ENCODE measurements at regions not wholly inside any gene's neighbourhood (a gene's known extent, or its start where the extent isn't known, plus 50 kb on each side); places are given as distances from the start of the nearest gene placed in this dataset.

DNA sequence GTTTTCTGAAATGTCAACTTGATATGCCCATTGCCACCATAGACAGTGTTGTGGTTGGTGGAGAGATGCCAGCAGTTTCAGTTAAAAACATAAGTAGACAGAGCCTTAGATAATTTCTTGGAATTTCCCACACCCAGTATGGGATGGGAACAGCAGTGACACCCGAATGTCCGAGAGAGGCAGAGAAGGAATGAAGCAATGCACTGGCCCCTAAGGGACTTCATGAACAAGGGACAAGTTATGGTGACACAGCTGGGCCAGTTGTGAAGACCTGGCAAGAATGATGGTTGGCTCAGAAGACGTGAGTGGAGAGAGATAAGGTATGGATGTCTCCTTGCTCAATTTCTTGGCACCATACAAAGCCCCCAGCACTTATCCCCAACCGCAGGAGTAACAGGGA lies 165.2 kb upstream of the APCDD1 start:
- peaks cover 6% of the 10 kb centered on the region for H3K4me1 ChIP-seq (ENCODE audit: control insufficient read depth, low read depth, low read length)
- H3K27ac ChIP-seq (ENCODE audit: low read length) = no peak overlapping the region
- H3K9ac ChIP-seq (ENCODE audit: low read length) = no peak overlapping the region
- no peaks in the 10 kb centered on the region for H3K27me3 ChIP-seq (ENCODE audit: control insufficient read depth, insufficient read depth, low read length)
- H3K9me3 ChIP-seq (ENCODE audit: control insufficient read depth, low read depth, low read length) = no peaks in the 10 kb centered on the region
- no peaks in the 10 kb centered on the region for H3K36me3 ChIP-seq (ENCODE audit: control insufficient read depth, low read depth, low read length)
- no peak overlapping the region for H3K4me3 ChIP-seq (ENCODE audit: low read length)

DNA sequence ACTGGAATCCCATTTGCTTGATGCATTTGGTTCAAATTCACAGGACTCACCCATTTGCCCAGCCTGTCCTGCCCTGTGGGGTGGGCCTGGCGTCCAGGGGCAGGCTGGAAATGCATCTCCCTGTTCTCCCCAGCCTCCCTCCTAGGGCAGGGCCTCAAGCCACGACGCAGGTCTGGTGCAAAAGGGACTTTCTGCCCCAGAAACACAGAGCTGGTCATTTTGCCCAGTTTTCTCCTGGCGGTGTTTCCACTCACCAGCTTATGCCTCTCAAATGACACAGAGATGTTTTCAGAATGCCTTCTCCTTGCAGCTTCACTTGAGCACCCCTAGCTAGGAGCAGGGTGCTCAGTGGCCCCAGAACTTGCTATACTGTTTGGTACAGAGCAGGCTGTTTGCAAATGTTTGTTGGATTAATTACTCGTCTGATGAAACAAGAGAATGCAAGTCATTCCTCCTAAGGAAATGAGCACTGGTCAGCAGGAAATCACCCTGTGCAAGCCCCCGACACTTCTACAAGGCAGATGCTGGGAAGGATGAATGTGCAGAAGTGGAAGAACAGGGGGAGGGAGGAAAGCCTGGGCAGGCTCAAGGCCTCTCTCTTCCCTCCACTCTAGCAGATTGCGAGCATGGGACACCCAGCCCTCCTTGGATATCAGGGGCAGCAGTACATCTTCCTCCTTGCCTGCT lies 164.3 kb upstream of the APCDD1 start:
- Histone ChIP-seq H3K4me1 (ENCODE audit: control insufficient read depth, low read depth, low read length) (peaks cover 6% of the 10 kb centered on the region), H3K9ac (ENCODE audit: low read length) (no peak overlapping the region), H3K27ac (ENCODE audit: low read length) (no peak overlapping the region), H3K27me3 (ENCODE audit: control insufficient read depth, insufficient read depth, low read length) (no peaks in the 10 kb centered on the region), H3K4me3 (ENCODE audit: low read length) (no peak overlapping the region), H3K9me3 (ENCODE audit: control insufficient read depth, low read depth, low read length) (no peaks in the 10 kb centered on the region), H3K36me3 (ENCODE audit: control insufficient read depth, low read depth, low read length) (no peaks in the 10 kb centered on the region)

DNA sequence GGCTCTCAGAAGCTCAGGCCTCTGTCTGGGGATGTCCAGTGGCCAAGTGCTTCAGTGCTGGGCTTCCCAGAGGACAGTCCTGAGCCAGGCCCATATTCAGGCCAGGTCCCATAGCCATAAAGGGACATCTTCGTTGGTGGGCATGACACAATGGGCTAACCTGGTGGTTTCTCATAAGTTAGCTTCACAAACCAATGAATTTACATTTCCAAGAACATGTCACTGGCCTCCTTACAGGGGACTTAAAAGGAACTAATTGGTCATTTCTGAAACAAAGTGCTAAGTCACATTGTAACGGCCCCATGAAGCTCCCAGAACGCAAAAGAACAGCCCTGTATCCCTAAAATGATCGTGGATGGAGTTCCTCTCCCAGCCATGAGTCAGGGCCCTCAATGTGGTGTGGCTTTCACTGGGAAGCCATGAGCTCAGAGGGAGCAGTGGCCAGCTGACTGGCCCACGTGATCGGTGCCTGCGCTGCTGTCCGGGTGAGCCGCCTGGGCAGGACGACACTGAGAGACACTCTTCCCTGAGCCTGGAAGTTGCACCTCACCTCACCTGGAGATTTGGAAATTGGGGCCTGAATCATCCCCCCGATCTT lies 163.7 kb upstream of the APCDD1 start:
- Histone ChIP-seq H3K9me3 (ENCODE audit: control insufficient read depth, low read depth, low read length) (no peaks in the 10 kb centered on the region), H3K27me3 (ENCODE audit: control insufficient read depth, insufficient read depth, low read length) (no peaks in the 10 kb centered on the region), H3K27ac (ENCODE audit: low read length) (no peak overlapping the region), H3K4me3 (ENCODE audit: low read length) (no peak overlapping the region), H3K36me3 (ENCODE audit: control insufficient read depth, low read depth, low read length) (no peaks in the 10 kb centered on the region), H3K4me1 (ENCODE audit: control insufficient read depth, low read depth, low read length) (peaks cover 6% of the 10 kb centered on the region), H3K9ac (ENCODE audit: low read length) (no peak overlapping the region)

DNA sequence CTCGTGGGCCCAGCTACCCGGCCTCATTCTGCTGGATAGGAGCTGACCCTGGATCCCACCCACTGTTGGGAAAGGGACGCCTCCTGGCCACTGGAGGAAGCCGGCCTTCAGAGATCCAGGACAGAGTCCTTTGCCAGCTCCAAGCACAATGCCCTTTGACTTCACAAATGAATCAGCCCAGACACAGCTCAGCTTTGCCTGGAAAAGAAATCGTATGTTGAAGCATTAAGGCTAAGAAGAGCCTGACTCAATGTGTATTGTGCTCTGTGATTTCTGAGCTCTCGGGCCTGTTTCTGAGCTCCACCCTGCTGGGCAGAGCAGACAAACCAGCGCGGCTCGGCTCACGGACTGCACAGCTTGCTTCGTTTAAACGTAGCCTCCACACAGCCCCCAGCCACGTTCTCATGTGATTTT lies 162.9 kb upstream of the APCDD1 start:
- H3K9ac ChIP-seq (ENCODE audit: low read length) = no peak overlapping the region

DNA sequence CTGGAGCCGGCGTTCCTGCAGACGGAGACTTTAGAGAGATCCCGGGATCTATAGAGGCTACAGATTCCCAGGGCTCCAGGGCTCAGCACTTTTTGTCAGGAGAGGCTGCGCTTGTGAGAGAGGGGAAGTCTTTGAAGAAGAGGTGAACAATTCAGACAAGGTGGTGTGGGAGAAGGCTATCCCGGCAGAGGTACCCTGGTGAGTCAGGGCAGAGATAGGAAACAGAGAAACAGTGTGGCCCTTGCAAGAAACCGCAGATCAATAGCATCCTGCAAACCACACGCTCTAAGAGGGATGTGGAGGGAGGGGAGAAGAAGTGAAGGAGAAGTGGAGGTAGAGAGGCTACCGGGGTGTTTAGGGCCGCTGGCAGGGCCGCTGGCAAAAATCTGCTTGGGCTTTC lies 160.5 kb upstream of the APCDD1 start:
- Histone ChIP-seq H3K4me1 (ENCODE audit: control insufficient read depth, low read depth, low read length) (peaks cover 3% of the 10 kb centered on the region), H3K36me3 (ENCODE audit: control insufficient read depth, low read depth, low read length) (no peaks in the 10 kb centered on the region), H3K4me3 (ENCODE audit: low read length) (no peak overlapping the region), H3K27ac (ENCODE audit: low read length) (no peak overlapping the region), H3K27me3 (ENCODE audit: control insufficient read depth, insufficient read depth, low read length) (no peaks in the 10 kb centered on the region), H3K9ac (ENCODE audit: low read length) (no peak overlapping the region), H3K9me3 (ENCODE audit: control insufficient read depth, low read depth, low read length) (no peaks in the 10 kb centered on the region)

More for the DNA sequence above, 162.9 kb upstream of the APCDD1 start:
- Histone ChIP-seq H3K9me3 (ENCODE audit: control insufficient read depth, low read depth, low read length) (no peaks in the 10 kb centered on the region), H3K4me1 (ENCODE audit: control insufficient read depth, low read depth, low read length) (peaks cover 6% of the 10 kb centered on the region), H3K27me3 (ENCODE audit: control insufficient read depth, insufficient read depth, low read length) (no peaks in the 10 kb centered on the region), H3K36me3 (ENCODE audit: control insufficient read depth, low read depth, low read length) (no peaks in the 10 kb centered on the region), H3K27ac (ENCODE audit: low read length) (no peak overlapping the region), H3K4me3 (ENCODE audit: low read length) (no peak overlapping the region)

DNA sequence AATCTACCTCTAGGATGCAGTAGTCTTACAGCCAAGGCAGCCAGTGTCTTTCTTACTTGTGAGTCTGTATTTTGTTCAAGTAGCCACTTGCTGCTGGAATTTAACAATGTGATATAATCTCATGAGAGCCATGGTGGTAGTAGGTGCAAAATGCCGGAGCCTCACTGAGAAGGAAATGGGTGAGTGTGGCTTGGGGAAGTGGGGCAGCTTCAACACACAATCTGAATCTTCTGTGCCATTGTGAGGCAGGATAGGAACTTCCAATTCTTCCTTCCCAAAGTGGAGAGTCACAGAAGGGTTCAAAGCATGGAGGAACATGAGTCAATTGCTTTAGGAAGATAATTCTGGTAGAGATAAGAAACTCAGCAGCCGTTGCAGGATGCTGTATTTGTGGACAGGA lies 158.7 kb upstream of the APCDD1 start:
- H3K4me1 ChIP-seq (ENCODE audit: control insufficient read depth, low read depth, low read length) = peaks cover 3% of the 10 kb centered on the region
- H3K27me3 ChIP-seq (ENCODE audit: control insufficient read depth, insufficient read depth, low read length) = no peaks in the 10 kb centered on the region
- no peak overlapping the region for H3K9ac ChIP-seq (ENCODE audit: low read length)
- H3K4me3 ChIP-seq (ENCODE audit: low read length) = no peak overlapping the region
- H3K27ac ChIP-seq (ENCODE audit: low read length) = no peak overlapping the region
- no peaks in the 10 kb centered on the region for H3K36me3 ChIP-seq (ENCODE audit: control insufficient read depth, low read depth, low read length)
- no peaks in the 10 kb centered on the region for H3K9me3 ChIP-seq (ENCODE audit: control insufficient read depth, low read depth, low read length)

DNA sequence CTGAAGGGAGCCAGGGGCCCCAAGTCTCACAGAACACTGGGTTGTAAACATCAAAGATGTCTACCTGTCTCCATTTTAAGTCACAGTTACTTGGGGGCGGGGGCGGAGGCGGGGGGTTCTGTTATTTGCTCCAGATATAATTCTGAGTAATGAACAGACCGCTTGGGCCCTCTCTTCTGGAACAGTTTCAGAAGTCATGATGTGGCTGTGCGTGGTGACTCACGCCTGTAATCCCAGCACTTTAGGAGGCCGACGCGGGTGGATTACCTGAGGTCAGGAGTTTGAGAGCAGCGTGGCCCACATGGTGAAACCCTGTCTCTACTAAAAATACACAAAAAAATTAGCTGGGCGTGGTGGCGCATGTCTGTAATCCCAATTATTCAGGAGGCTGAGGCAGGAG lies 157.9 kb upstream of the APCDD1 start:
- Histone ChIP-seq H3K4me1 (ENCODE audit: control insufficient read depth, low read depth, low read length) (peaks cover 5% of the 10 kb centered on the region), H3K27ac (ENCODE audit: low read length) (no peak overlapping the region)

DNA sequence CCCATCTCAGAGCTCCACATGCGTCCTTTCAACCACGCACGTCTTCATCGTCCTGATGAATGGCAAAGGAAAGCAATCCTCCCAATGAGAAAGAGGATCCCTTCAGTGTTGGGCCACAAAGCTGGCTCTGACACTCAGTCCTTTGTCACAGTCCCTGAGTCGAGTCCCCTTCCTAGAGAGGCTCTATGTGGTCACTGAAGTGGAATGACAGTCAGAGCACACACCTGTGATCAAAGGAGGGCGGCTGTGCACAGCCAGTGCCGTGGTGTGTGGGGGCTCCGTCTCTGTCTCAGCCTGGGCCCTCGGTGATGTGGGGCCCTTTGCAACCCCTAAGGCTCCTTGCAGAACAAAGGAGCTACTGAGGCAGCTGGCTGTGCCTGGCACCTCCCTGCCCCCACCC lies 157.3 kb upstream of the APCDD1 start:
- no peak overlapping the region for H3K27ac ChIP-seq (ENCODE audit: low read length)
- H3K9me3 ChIP-seq (ENCODE audit: control insufficient read depth, low read depth, low read length) = no peaks in the 10 kb centered on the region
- peaks cover 8% of the 10 kb centered on the region for H3K4me1 ChIP-seq (ENCODE audit: control insufficient read depth, low read depth, low read length)
- H3K4me3 ChIP-seq (ENCODE audit: low read length) = no peak overlapping the region
- H3K36me3 ChIP-seq (ENCODE audit: control insufficient read depth, low read depth, low read length) = no peaks in the 10 kb centered on the region
- no peak overlapping the region for H3K9ac ChIP-seq (ENCODE audit: low read length)
- no peaks in the 10 kb centered on the region for H3K27me3 ChIP-seq (ENCODE audit: control insufficient read depth, insufficient read depth, low read length)

More for the DNA sequence above, 157.9 kb upstream of the APCDD1 start:
- H3K36me3 ChIP-seq (ENCODE audit: control insufficient read depth, low read depth, low read length) = no peaks in the 10 kb centered on the region
- H3K9me3 ChIP-seq (ENCODE audit: control insufficient read depth, low read depth, low read length) = no peaks in the 10 kb centered on the region
- H3K9ac ChIP-seq (ENCODE audit: low read length) = no peak overlapping the region
- H3K4me3 ChIP-seq (ENCODE audit: low read length) = no peak overlapping the region
- H3K27me3 ChIP-seq (ENCODE audit: control insufficient read depth, insufficient read depth, low read length) = no peaks in the 10 kb centered on the region

DNA sequence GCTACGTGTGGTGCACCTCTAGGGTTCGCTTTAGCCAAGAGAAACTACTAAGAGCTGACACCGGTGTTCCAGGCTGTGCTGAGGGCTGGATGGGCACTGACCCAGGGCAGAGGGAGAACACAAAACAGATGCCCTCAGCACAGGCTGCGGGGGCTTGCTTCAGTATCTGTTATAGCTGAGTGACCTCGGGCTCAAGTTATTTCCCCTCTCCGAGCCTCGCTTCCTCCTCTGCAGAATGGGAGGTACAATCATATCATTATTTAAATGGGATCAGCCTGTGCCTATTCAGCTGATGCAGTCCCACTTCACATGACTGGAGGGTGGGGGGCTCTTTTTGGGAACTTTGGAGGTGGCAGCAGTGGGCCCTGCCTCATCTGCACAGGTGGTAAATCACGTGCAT lies 156.1 kb upstream of the APCDD1 start:
- no peak overlapping the region for H3K4me3 ChIP-seq (ENCODE audit: low read length)
- H3K9ac ChIP-seq (ENCODE audit: low read length) = no peak overlapping the region
- H3K4me1 ChIP-seq (ENCODE audit: control insufficient read depth, low read depth, low read length) = peaks cover 8% of the 10 kb centered on the region
- H3K36me3 ChIP-seq (ENCODE audit: control insufficient read depth, low read depth, low read length) = no peaks in the 10 kb centered on the region
- H3K9me3 ChIP-seq (ENCODE audit: control insufficient read depth, low read depth, low read length) = no peaks in the 10 kb centered on the region
- H3K27me3 ChIP-seq (ENCODE audit: control insufficient read depth, insufficient read depth, low read length) = no peaks in the 10 kb centered on the region
- no peak overlapping the region for H3K27ac ChIP-seq (ENCODE audit: low read length)

DNA sequence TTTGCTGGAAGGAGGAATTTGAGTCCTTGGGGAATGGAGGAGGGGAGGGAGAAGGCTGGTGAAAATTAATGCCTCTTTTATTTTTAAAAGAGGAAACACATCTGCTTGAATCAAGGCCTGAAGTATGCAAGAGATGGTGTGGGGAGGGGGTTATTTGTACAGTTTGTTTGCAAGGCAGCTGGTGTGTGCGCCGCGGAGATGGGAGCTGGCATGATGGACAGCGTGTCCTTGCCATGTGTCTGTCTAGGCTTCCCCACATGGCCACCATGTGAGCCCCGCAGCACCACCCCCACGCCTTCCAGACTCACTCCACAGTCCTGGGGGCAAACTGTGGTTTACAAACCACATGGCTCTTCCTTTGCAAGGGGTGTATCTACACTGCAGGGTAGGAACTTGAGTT lies 154.8 kb upstream of the APCDD1 start:
- Histone ChIP-seq H3K27ac (ENCODE audit: low read length) (no peak overlapping the region), H3K36me3 (ENCODE audit: control insufficient read depth, low read depth, low read length) (no peaks in the 10 kb centered on the region), H3K9ac (ENCODE audit: low read length) (no peak overlapping the region), H3K27me3 (ENCODE audit: control insufficient read depth, insufficient read depth, low read length) (no peaks in the 10 kb centered on the region), H3K4me3 (ENCODE audit: low read length) (no peak overlapping the region), H3K9me3 (ENCODE audit: control insufficient read depth, low read depth, low read length) (no peaks in the 10 kb centered on the region), H3K4me1 (ENCODE audit: control insufficient read depth, low read depth, low read length) (peaks cover 8% of the 10 kb centered on the region)

DNA sequence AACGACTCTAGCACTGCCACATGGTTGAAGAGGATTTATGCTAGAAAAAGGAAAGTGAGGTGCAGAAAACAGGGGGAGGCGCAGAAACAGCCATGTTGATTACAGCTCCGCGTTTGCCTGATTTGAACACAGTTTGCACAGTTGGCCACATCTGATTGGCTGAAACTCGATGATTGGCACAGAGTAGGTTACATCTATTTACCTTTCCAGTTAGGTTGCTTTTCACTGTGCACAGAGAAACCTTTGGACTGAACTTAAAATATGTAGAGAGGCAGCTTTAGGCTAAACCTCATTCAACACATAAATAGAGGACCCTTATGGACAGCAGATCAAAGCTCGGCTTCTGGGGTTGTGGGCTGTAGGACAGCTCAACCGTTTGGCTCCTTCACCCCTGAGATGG lies 153.7 kb upstream of the APCDD1 start:
- Histone ChIP-seq H3K27ac (ENCODE audit: low read length) (no peak overlapping the region), H3K4me1 (ENCODE audit: control insufficient read depth, low read depth, low read length) (peaks cover 8% of the 10 kb centered on the region), H3K27me3 (ENCODE audit: control insufficient read depth, insufficient read depth, low read length) (no peaks in the 10 kb centered on the region), H3K4me3 (ENCODE audit: low read length) (no peak overlapping the region), H3K36me3 (ENCODE audit: control insufficient read depth, low read depth, low read length) (no peaks in the 10 kb centered on the region), H3K9ac (ENCODE audit: low read length) (no peak overlapping the region), H3K9me3 (ENCODE audit: control insufficient read depth, low read depth, low read length) (no peaks in the 10 kb centered on the region)

DNA sequence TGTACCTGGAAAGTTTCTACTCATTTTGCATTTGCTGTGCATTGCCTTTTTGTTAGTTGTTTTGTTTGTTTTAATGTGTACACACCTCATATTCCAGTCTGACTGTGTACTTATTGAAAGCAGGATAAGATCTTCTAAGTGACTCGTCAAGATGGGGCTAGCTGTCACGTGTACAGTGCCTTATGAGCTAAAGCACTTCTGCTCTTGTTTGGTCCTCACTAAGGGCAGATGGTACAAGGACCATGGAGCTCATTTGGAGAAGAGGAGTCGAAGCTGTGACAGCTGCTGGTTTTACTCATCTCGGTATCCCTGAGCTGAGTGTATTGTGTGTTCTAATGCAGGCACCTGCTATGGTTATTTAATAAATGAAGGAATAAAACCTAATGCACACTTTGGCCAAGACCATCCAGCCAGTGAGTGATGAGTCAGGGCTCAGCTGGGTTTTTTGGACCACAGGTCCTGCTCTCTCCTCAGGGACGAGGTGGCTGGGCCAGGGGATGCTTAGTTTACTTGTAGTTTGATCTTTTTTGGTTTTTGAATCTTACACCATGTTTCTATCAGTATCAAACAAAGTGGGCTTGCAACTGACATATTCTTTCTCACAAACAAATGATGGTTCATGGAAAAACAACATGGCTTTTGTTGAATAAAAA lies 152.5 kb upstream of the APCDD1 start:
- no peak overlapping the region for H3K4me3 ChIP-seq (ENCODE audit: low read length)
- no peak overlapping the region for H3K27ac ChIP-seq (ENCODE audit: low read length)
- H3K4me1 ChIP-seq (ENCODE audit: control insufficient read depth, low read depth, low read length) = peaks cover 8% of the 10 kb centered on the region

More for the DNA sequence above, 152.5 kb upstream of the APCDD1 start:
- H3K9ac ChIP-seq (ENCODE audit: low read length) = no peak overlapping the region
- no peaks in the 10 kb centered on the region for H3K36me3 ChIP-seq (ENCODE audit: control insufficient read depth, low read depth, low read length)
- H3K27me3 ChIP-seq (ENCODE audit: control insufficient read depth, insufficient read depth, low read length) = no peaks in the 10 kb centered on the region
- H3K9me3 ChIP-seq (ENCODE audit: control insufficient read depth, low read depth, low read length) = no peaks in the 10 kb centered on the region

Measured in iPS-18a (cell line).